Activated CD8-positive, alpha-beta T cell treated with anti-CD3 and anti-CD28 coated beads, Interleukin-2, amount 10 ng/mL, durations not matched to agents 7 days and 5 days (primary cell): ENCODE measurements at regions not wholly inside any gene's neighbourhood (a gene's known extent, or its start where the extent isn't known, plus 50 kb on each side); places are given as distances from the start of the nearest gene placed in this dataset.

Experiments used
- ATAC-seq: fragments of 150-1000 bp; cut with Tn5 transposase; one replicate; pipeline ENCODE4 v1.10.0; 2021; ENCODE audit warnings: moderate library complexity
- CTCF ChIA-PET: fragments of 350-600 bp; sonication (Branson Sonifier 250); formaldehyde crosslinking; loops from one replicate; lab custom pipeline; 2021; ENCODE audit warnings: antibody characterized with exemption; lab: Charles Lee
- POLR2A ChIA-PET: fragments of 350-600 bp; sonication (Branson Sonifier 250); formaldehyde crosslinking; loops from one replicate; lab custom pipeline; 2021; ENCODE audit warnings: antibody characterized with exemption; lab: Charles Lee
- DNase-seq: peaks from one replicate; pipeline ENCODE4 v3.0.0-alpha.2; 2020
- H3K27ac Mint-ChIP-seq: one replicate; pipeline ENCODE4 v1.8.0; 2021; ENCODE audit warnings: mild to moderate bottlenecking, mixed read lengths
- H3K27me3 Mint-ChIP-seq: one replicate; pipeline ENCODE4 v1.8.0; 2021; ENCODE audit warnings: low read depth, mixed read lengths
- H3K36me3 Mint-ChIP-seq: one replicate; pipeline ENCODE4 v1.8.0; 2021; ENCODE audit warnings: low read depth, mixed read lengths
- H3K4me1 Mint-ChIP-seq: one replicate; pipeline ENCODE4 v1.8.0; 2021; ENCODE audit warnings: low read depth, mixed read lengths
- H3K4me3 Mint-ChIP-seq: one replicate; pipeline ENCODE4 v1.8.0; 2021; ENCODE audit warnings: mild to moderate bottlenecking, mixed read lengths
- H3K9me3 Mint-ChIP-seq: one replicate; pipeline ENCODE4 v1.8.0; 2022; ENCODE audit warnings: mixed read lengths; ENCODE audit not compliant: insufficient read depth

- Mint-ChIP-seq H3K27me3 (no peaks in the 10 kb centered on the region), H3K27ac (no peak overlapping the region), H3K36me3 (no peaks in the 10 kb centered on the region), H3K4me3 (no peak overlapping the region), H3K4me1 (no peaks in the 10 kb centered on the region), H3K9me3 (peaks cover 48% of the 10 kb centered on the region)
- CTCF ChIA-PET = no interaction called here
- POLR2A ChIA-PET = no interaction called here
- DNase-seq (no peak), ATAC-seq (no peak)
These were observed 657.6 kb upstream of the CXADR start for GRCh38 chr21:16855164-16855667.

DNA sequence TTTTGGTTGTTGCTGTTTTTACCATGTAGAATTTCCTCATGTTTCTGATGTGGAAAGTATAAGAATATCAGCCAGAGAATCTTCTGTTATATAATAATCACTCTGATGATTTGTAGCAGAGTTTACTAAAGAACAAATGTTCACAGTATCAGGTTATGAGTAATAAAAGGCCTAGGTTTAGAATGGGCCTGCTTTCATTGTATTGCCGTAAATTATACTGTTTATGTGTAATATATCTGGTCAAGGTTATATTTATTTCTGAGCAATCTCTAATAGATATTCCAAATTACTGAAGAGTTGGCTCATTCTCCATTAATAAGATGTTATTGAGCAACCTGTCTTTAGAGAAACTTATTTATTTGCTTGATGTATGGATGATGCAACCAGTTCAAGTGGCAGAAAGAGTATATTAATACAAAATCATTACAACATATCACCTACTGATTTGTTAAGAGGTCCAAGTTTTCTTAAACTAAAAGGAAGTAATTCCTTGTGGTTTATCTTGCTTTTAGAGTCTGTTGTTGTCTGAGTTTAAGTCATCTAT, 649.4 kb upstream of the CXADR start:
- H3K36me3 Mint-ChIP-seq = no peaks in the 10 kb centered on the region
- no peak for DNase-seq
- CTCF ChIA-PET = no interaction called here
- POLR2A ChIA-PET = no interaction called here
- no peak for ATAC-seq
- H3K4me3 Mint-ChIP-seq = no peak overlapping the region
- H3K9me3 Mint-ChIP-seq = peaks cover 26% of the 10 kb centered on the region
- H3K4me1 Mint-ChIP-seq = no peaks in the 10 kb centered on the region
- no peak overlapping the region for H3K27ac Mint-ChIP-seq
- H3K27me3 Mint-ChIP-seq = no peaks in the 10 kb centered on the region

- no peaks in the 10 kb centered on the region for H3K36me3 Mint-ChIP-seq
- DNase-seq (no peak), ATAC-seq (no peak)
- H3K4me3 Mint-ChIP-seq = no peak overlapping the region
- no peak overlapping the region for H3K27ac Mint-ChIP-seq
- H3K27me3 Mint-ChIP-seq = no peaks in the 10 kb centered on the region
- H3K9me3 Mint-ChIP-seq = peaks cover 28% of the 10 kb centered on the region
- ChIA-PET CTCF (no interaction called here), POLR2A (no interaction called here)
- no peaks in the 10 kb centered on the region for H3K4me1 Mint-ChIP-seq
These were observed 648.9 kb upstream of the CXADR start for GRCh38 chr21:16863908-16864307.

- DNase-seq (no peak), ATAC-seq (no peak)
- no peaks in the 10 kb centered on the region for H3K4me1 Mint-ChIP-seq
- no peak overlapping the region for H3K27ac Mint-ChIP-seq
- no peaks in the 10 kb centered on the region for H3K36me3 Mint-ChIP-seq
- ChIA-PET CTCF (no interaction called here), POLR2A (no interaction called here)
- H3K27me3 Mint-ChIP-seq = no peaks in the 10 kb centered on the region
- H3K4me3 Mint-ChIP-seq = no peak overlapping the region
- H3K9me3 Mint-ChIP-seq = peaks cover 16% of the 10 kb centered on the region
These were observed 647.2 kb upstream of the CXADR start for GRCh38 chr21:16865632-16866031.

DNA sequence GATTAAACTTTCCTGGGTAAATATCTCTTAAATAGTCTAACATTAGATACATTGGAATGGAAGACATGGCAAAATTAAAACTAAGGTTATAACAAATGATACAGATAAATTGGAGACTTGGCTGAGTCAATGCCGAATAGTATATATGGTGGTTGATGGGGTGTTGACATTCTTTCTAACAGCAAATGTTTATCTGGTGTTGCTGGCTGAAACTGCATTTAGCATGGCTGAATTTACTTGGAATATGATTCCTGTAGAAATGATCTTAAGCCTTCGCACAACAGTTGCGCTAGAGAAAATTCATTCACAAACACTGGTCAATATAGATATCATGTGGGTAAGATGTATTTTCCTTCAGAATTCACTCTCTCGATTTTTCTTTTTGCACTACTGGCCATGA, 646.0 kb upstream of the CXADR start:
- POLR2A ChIA-PET = no interaction called here
- CTCF ChIA-PET = no interaction called here

DNA sequence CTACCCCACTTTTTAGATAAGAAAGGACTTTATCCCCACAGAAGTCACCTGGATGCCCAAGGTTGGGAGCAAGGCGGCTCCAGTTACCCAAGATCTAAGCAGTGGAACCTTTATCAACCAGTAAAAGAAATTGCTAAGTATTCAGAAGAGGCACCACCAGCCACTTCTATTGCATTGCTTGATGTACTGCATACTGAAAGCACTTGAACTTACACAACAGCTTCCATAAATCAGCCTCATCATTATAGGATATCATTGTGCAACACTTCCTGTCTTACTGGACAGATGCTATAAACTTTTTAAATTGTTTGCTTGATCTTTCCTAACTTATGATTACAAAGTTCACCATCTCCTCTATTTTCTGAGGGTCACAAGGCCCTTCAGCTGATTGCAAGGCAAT, 642.7 kb upstream of the CXADR start:
- Mint-ChIP-seq H3K27me3 (no peaks in the 10 kb centered on the region), H3K36me3 (no peaks in the 10 kb centered on the region), H3K9me3 (peaks cover 20% of the 10 kb centered on the region), H3K4me3 (no peak overlapping the region), H3K4me1 (no peaks in the 10 kb centered on the region), H3K27ac (no peak overlapping the region)
- no peak for ATAC-seq
- POLR2A ChIA-PET = no interaction called here
- CTCF ChIA-PET = no interaction called here
- DNase-seq = no peak

More for the DNA sequence above, 646.0 kb upstream of the CXADR start:
- Mint-ChIP-seq H3K36me3 (no peaks in the 10 kb centered on the region), H3K27me3 (no peaks in the 10 kb centered on the region), H3K27ac (no peak overlapping the region), H3K4me3 (no peak overlapping the region), H3K9me3 (peaks cover 16% of the 10 kb centered on the region), H3K4me1 (no peaks in the 10 kb centered on the region)
- DNase-seq (no peak), ATAC-seq (no peak)

DNA sequence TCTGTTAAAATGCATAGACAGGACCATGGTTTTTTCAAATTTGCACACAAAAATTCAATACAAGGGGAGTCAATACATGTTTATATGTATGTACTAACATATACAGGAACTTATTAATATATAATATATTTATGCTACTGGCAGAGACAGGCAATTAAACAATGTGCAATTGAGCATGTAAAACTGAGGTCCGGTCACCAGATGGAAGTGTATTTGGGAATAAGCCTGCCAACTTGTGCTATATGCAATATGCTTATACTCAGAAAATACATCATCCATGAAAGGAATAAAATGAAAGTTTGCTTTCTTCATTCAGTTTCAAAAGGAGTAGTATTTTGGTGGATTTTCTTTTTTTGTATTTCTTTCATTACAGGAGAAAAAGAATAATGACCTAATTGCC, 640.2 kb upstream of the CXADR start:
- ChIA-PET CTCF (no interaction called here), POLR2A (no interaction called here)
- ATAC-seq (no peak), DNase-seq (no peak)
- Mint-ChIP-seq H3K9me3 (peaks cover 22% of the 10 kb centered on the region), H3K4me3 (no peak overlapping the region), H3K27me3 (no peaks in the 10 kb centered on the region), H3K27ac (no peak overlapping the region), H3K36me3 (no peaks in the 10 kb centered on the region), H3K4me1 (no peaks in the 10 kb centered on the region)

DNA sequence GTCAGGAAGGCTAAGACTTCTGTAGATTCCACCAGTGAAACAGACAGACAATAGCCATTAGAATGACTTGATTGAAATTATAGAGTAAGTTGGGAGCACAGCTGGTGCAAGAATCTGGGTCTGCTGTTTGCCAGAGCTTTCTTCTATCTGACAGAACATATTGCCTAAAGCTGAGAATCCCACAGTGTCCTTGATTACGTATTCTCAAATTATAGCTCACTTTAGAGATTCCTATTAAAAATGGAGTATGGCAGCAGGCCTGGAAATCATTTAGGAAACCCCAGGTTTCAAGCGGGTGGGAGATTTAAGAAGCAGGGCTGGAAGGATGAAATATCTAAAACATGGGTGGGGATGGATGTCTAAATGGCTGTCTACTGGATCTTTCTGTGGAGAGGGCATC, 639.7 kb upstream of the CXADR start:
- ChIA-PET CTCF (no interaction called here), POLR2A (no interaction called here)
- no peak overlapping the region for H3K27ac Mint-ChIP-seq
- H3K9me3 Mint-ChIP-seq = peaks cover 21% of the 10 kb centered on the region
- no peak for ATAC-seq
- H3K36me3 Mint-ChIP-seq = no peaks in the 10 kb centered on the region
- no peaks in the 10 kb centered on the region for H3K4me1 Mint-ChIP-seq
- DNase-seq = no peak
- no peaks in the 10 kb centered on the region for H3K27me3 Mint-ChIP-seq
- no peak overlapping the region for H3K4me3 Mint-ChIP-seq

DNA sequence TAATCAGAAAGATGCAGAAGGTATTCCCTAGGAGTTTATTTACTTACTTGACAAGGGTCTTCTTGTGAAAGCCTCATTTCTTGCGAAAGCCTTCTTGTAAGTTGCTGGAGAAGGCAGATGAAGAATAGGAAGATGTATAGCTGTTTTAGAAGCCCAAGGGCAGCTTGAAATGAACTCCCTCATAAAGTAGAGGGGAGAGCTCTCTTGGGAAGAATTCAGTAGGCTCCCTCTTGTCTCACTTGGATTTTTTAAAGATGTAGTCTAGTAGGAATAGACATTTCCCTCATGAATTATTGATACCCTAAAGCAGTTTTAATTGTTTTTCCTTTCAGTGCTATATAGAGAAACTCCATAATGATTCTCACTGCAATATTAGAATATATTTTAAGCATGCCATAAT, 639.2 kb upstream of the CXADR start:
- Mint-ChIP-seq H3K36me3 (no peaks in the 10 kb centered on the region), H3K4me3 (no peak overlapping the region), H3K9me3 (peaks cover 17% of the 10 kb centered on the region), H3K27ac (no peak overlapping the region), H3K27me3 (no peaks in the 10 kb centered on the region), H3K4me1 (no peaks in the 10 kb centered on the region)
- POLR2A ChIA-PET = no interaction called here
- ATAC-seq (no peak), DNase-seq (no peak)
- CTCF ChIA-PET = no interaction called here

- POLR2A ChIA-PET = no interaction called here
- ATAC-seq (no peak), DNase-seq (no peak)
- Mint-ChIP-seq H3K27me3 (no peaks in the 10 kb centered on the region), H3K9me3 (peaks cover 30% of the 10 kb centered on the region), H3K4me1 (no peaks in the 10 kb centered on the region), H3K36me3 (no peaks in the 10 kb centered on the region), H3K27ac (no peak overlapping the region), H3K4me3 (no peak overlapping the region)
- CTCF ChIA-PET = interaction anchor here (0.9 kb wide), 1 partner anchor 611 kb away, joined by 3 read pairs; no protein-coding TSS in a partner anchor
These were observed 633.4 kb upstream of the CXADR start for GRCh38 chr21:16879479-16879878.

DNA sequence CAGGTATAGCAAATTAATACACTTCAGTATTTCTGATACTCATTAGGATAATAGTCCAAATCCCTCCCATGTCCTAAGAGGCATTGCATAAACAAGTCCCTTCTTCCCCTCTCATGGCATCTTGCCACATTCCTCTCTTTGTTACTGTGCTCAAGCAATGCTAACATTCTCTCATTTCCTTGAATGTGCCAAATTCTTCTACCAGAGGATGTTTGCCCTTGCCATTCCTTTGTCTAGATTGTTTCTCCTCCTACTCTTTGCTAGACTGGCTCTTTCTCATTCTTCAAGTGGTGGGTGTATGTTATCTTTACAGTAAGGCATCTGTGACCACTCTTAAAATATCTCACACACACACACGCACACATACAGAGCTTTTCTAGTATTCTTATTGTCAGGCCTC, 621.0 kb upstream of the CXADR start:
- ATAC-seq (no peak), DNase-seq (no peak)
- Mint-ChIP-seq H3K36me3 (no peaks in the 10 kb centered on the region), H3K27ac (no peak overlapping the region), H3K4me1 (no peaks in the 10 kb centered on the region), H3K9me3 (peaks cover 6% of the 10 kb centered on the region), H3K4me3 (no peak overlapping the region), H3K27me3 (no peaks in the 10 kb centered on the region)
- POLR2A ChIA-PET = no interaction called here
- CTCF ChIA-PET = no interaction called here

DNA sequence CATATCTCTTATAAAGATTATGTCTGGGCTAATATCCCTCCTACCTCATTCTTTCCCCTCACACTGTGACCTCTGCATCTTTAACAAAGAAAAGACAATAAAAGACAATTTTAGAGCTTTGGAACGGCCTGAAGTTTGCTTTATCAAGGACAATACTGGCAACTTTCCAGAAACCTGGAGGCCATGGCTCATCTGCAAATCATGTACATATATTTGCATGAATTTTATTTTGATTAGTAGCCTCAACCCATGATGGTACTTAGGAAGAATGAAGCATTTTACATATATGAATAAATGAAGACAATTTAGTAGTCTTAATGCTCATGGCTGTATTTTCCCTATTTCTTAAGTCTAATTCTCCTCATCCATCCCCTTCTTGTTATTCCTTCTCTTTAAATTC, 612.2 kb upstream of the CXADR start:
- Mint-ChIP-seq H3K36me3 (no peaks in the 10 kb centered on the region), H3K9me3 (peaks cover 15% of the 10 kb centered on the region), H3K27ac (no peak overlapping the region), H3K4me3 (no peak overlapping the region), H3K4me1 (no peaks in the 10 kb centered on the region), H3K27me3 (no peaks in the 10 kb centered on the region)
- ChIA-PET CTCF (no interaction called here), POLR2A (no interaction called here)
- ATAC-seq (no peak), DNase-seq (no peak)

DNA sequence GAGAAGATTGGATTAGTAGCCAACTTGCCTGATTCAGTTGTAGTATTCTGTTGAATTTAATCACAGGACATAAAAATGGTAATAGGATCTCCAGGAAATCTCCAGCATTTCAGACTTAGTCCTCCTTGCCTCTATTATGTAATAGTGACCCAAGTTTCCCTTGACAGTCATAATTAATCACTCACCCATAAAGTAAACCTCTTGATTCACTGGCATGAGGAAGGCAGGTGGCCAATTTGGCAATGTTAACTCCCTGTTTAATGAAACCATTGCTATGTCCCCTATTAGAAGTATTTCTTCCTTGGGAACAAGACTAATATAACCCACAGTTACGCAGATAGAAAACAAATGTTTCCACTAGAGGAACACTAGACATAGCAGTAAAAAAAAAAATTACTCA, 604.8 kb upstream of the CXADR start:
- Mint-ChIP-seq H3K27ac (no peak overlapping the region), H3K27me3 (no peaks in the 10 kb centered on the region), H3K36me3 (no peaks in the 10 kb centered on the region), H3K4me3 (no peak overlapping the region), H3K4me1 (no peaks in the 10 kb centered on the region), H3K9me3 (peaks cover 21% of the 10 kb centered on the region)
- ChIA-PET CTCF (no interaction called here), POLR2A (no interaction called here)
- DNase-seq = no peak
- no peak for ATAC-seq
